HT1080 (cell line): ENCODE measurements at regions not wholly inside any gene's neighbourhood (a gene's known extent, or its start where the extent isn't known, plus 50 kb on each side); places are given as distances from the start of the nearest gene placed in this dataset. TPM values are rescaled to one million over a fixed set of nuclear protein-coding genes. Genes with fewer than 3 reads are reported as not detected.
"Not testable (repeated sequence)": the region's sequence is repeated elsewhere in the genome, so short reads cannot be mapped to it uniquely, and the experiment has no call there.

Experiments
- DNase-seq: peaks from one replicate; pipeline ENCODE4 v3.0.0-alpha.2; 2015; ENCODE audit warnings: low read depth
- small RNA-seq: library from RNA; depleted of rRNA; stranded (forward); fragments of <200 nt; gene quantifications from one replicate; pipeline ENCODE3, GENCODE V24; 2014

- not testable (repeated sequence) for DNase-seq
These were observed 134.1 kb upstream of the TEKT4 start for GRCh38 chr2:94737145-94737544.

DNA sequence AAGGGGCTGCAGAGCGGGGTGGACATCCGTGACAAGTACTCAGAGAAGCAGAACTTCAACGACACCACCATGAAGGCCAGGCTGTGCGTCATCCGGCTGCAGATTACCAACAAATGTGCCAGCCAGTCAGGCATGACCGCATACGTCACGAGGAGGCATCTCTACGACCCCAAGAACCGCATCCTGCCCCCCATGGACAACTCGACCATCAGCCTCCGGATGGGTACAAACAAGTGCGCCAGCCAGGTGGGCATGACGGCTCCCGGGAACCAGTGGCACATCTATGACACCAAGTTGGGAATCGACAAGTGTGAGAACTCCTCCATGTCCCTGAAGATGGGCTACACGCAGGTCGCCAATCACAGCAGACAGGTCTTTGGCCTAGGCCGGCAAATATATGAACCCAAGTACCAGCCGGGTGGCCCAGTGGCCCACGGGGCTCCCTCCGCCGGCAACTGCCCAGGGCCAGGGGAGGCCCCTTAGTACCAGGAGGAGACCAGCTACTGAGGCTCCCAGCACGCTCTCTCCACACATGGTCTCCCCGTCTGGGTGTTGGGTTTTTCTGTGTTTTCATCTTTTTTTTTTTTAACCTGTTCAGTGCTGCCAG, 133.4 kb upstream of the TEKT4 start:
- not testable (repeated sequence) for DNase-seq

DNA sequence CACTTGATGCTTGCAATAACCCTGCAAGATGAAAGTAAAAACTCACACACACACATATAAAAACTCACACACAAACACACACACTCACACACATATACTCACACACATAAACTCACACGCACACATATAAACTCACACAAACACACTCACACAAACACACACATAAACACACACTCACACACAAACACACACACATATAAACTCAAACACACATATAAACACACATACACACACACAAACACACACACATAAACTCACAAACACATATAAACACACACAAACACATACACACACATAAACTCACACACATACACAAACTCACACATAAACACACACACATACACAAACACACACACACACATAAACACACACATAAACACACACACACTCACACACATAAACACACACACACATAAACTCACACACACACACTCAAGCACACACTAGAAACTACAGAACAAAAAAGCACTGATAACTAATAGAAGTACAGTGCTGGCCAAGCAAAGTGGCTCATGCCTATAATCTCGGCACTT, 117.7 kb upstream of the TEKT4 start:
- no peak for DNase-seq

DNA sequence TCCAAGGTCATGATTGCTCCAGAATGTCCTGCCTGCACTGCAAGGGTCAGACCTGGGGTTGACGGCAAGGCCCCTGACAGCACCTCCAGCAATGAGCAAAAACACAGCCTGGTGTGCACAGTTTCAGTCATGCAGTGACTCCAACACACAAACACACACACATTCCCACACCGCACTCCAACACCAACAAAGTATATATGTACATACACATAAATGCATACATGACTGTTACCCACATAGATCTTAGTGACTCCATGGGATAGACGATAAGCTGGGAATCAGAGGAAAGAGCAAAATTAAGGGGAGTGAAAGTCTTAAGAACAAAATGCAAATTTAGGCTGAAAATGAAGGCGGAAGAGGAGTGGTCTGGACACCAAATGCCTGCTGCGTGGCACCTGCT, 112.7 kb upstream of the TEKT4 start:
- DNase-seq = no peak

GRCh38 chr2:94759211-94759610, 112.0 kb upstream of the TEKT4 start:
- peak; percentile 54 for DNase-seq

- DNase-seq = peak; percentile 32
These were observed 108.6 kb upstream of the TEKT4 start for GRCh38 chr2:94762600-94762999.

DNA sequence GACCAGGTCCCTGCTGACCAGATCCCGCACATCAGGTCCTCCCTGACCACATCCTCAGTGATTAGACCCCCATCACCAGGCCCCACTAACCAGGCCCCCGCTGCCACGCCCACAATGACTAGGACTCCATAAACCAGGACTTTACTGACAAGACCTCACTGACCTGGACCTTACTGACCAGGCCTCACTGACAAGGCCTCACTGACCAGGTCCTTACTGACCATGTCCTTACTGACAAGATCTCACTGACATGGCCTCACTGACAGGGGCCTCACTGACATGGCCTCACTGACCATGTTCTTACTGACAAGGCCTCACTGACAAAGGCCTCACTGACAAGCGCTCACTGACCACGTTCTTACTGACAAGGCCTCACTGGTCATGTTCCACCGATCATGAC, 107.9 kb upstream of the TEKT4 start:
- no peak for DNase-seq

DNA sequence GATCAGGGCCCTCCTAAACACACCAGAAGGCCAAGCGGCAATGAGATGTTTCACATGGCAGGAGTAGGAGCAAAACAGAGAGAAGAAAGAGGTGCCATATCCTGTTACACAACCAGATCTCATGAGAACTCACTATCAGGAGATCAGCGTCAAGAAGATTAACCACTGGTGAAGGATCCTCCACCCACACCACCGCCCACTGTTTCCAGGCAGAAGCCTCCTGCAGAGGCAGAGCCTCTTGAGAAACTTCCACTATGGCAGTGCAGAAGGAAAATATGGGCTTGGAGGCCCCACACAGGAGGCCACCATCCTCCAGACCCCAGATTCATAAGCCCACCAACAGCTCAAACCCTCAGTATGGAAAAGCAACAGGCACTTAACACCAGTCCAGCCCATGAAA, 106.9 kb upstream of the TEKT4 start:
- DNase-seq = not testable (repeated sequence)

DNA sequence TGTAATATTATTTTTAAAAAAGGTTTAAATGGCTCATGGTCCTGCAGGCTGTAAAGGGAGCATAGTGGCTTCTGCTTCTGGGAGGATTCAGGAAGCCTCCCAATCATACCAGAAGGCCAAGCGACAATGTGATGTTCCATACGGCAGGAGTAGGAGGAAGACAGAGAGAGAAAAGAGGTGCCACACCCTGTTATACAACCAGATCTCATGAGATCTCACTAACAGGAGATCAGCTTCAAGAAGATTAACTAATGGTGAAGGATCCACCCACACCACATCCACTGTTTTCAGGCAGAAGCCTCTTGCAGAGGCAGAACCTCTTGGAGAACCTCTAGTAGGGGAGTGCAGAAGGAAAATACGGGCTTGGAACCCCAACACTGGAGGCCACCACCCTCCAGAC, 103.9 kb upstream of the TEKT4 start:
- DNase-seq = no peak

- no peak for DNase-seq
These were observed 101.5 kb upstream of the TEKT4 start for GRCh38 chr2:94769733-94770132.

DNA sequence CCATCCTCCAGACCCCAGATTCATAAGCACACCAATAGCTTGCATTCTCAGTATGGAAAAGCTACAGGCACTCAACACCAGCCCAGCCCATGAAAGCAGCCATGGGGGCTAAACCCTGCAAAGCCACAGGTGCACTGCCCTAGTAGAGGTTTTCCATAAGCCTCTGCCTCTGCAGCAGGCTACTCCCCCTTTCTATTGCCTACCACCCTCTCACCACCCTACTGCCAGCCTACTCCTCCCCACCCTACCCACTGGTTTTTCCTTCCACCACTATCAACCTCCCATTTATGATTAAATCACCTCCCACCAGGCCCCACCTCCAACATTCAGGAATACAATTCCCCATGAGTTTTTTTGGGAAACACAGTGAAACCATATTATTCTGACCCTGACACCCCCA, 96.4 kb upstream of the TEKT4 start:
- no peak for DNase-seq

DNA sequence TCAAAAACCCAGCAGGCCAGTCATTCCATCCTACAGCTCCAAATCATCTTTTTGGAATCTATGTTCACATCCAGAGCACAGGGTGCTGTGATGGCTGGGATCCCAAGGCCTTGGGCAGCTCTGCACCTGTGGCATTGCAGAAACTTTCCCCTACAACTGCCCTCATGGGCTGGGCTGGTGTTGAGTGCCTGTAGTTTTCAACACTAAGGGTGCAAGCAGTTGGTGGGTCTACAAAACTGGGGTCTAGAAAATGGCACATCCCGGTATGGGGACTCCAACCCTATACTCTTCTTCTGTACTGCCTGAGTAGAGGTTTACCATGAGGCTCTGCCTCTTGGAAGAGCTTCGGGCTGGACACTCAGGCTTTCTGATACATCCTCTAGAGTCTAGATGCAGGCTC, 95.2 kb upstream of the TEKT4 start:
- no peak for DNase-seq

GRCh38 chr2:94785105-94785504, 86.1 kb upstream of the TEKT4 start:
- not testable (repeated sequence) for DNase-seq

- DNase-seq = not testable (repeated sequence)
These were observed 84.8 kb upstream of the TEKT4 start for GRCh38 chr2:94786424-94786823.

GRCh38 chr2:94790169-94790568, 81.1 kb upstream of the TEKT4 start:
- not testable (repeated sequence) for DNase-seq

- DNase-seq = not testable (repeated sequence)
These were observed 74.0 kb upstream of the TEKT4 start for GRCh38 chr2:94797235-94797634.

Small RNA genes lying in the stretch of these regions (small RNA-seq; reads per million reads assigned to genes)
- gene CNN2P11 = not detected
